CD14-positive monocyte (primary cell): ENCODE measurements at regions not wholly inside any gene's neighbourhood (a gene's known extent, or its start where the extent isn't known, plus 50 kb on each side); places are given as distances from the start of the nearest gene placed in this dataset.
A peak's percentile ranks its signal among the peaks of the same experiment; 100 is the strongest.

Experiments used
- DNase-seq, 3 donors: peaks; one replicate each; pipeline ENCODE4 v3.0.0-alpha.2; 2011 to 2022
- H2AFZ ChIP-seq: 2 replicates; pipeline ENCODE4 v1.6.0; 2012; ENCODE audit warnings: mild to moderate bottlenecking, low read depth, low read length, inconsistent platforms; ENCODE audit not compliant: insufficient read depth, poor library complexity, severe bottlenecking
- H3K27ac ChIP-seq, 2 donors: 1 replicate in 1 of 2; 2 replicates in 1 of 2; pipeline ENCODE4 v1.5.1; 2012 to 2013; ENCODE audit warnings: low read length in 2 of 2, control low read depth in 1 of 2, inconsistent platforms in 1 of 2, low read depth in 1 of 2, mild to moderate bottlenecking in 1 of 2
- H3K27me3 ChIP-seq, 2 donors: one replicate each; pipeline versions ENCODE4 v1.6.0 to v1.6.1; 2011 to 2013; ENCODE audit warnings: low read length in 2 of 2; ENCODE audit not compliant: control insufficient read depth in 2 of 2, insufficient read depth in 2 of 2
- H3K36me3 ChIP-seq, 2 donors: replicated peaks in 1 of 2; 1 replicate in 1 of 2; 2 replicates in 1 of 2; pipeline versions ENCODE4 v1.5.1 to v1.6.1; 2012 to 2013; ENCODE audit warnings: low read length in 2 of 2, control low read depth in 1 of 2, inconsistent platforms in 1 of 2, mild to moderate bottlenecking in 1 of 2; ENCODE audit not compliant: insufficient read depth in 2 of 2, control insufficient read depth in 1 of 2
- H3K4me1 ChIP-seq, 2 donors: 1 replicate in 1 of 2; 2 replicates in 1 of 2; pipeline versions ENCODE4 v1.5.1 to v1.6.1; 2012 to 2013; ENCODE audit warnings: low read length in 2 of 2, control low read depth in 1 of 2, inconsistent platforms in 1 of 2, mild to moderate bottlenecking in 1 of 2, moderate library complexity in 1 of 2; ENCODE audit not compliant: insufficient read depth in 2 of 2, control insufficient read depth in 1 of 2
- H3K4me2 ChIP-seq: replicated peaks from 2 replicates; pipeline ENCODE3; 2012; ENCODE audit warnings: low read length, moderate library complexity, mild to moderate bottlenecking; ENCODE audit not compliant: poor library complexity, severe bottlenecking; ENCODE audit errors: extremely low read depth
- H3K4me3 ChIP-seq, 3 experiments: fragments of 200-600 bp in 1 of 3; sonication (generic) in 1 of 3; replicated peaks in 1 of 3; 1 replicate in 2 of 3; 2 replicates in 1 of 3; pipeline ENCODE4 v1.5.1; 2011 to 2013; ENCODE audit warnings: low read length in 3 of 3, mild to moderate bottlenecking in 3 of 3, control low read depth in 2 of 3, low read depth in 2 of 3, inconsistent platforms in 1 of 3, moderate library complexity in 1 of 3
- H3K79me2 ChIP-seq: 2 replicates; pipeline ENCODE4 v1.6.0; 2012; ENCODE audit warnings: mild to moderate bottlenecking, control low read depth, inconsistent platforms, low read length, moderate library complexity; ENCODE audit not compliant: insufficient read depth
- H3K9ac ChIP-seq: 2 replicates; pipeline ENCODE4 v1.6.0; 2017; ENCODE audit warnings: low read length, mild to moderate bottlenecking; ENCODE audit not compliant: insufficient read depth, poor library complexity, severe bottlenecking
- H3K9me3 ChIP-seq, 2 donors: replicated peaks in 1 of 2; 1 replicate in 1 of 2; 2 replicates in 1 of 2; pipeline versions ENCODE4 v1.5.1 to v1.6.1; 2012 to 2013; ENCODE audit warnings: low read length in 2 of 2, control low read depth in 1 of 2; ENCODE audit not compliant: control insufficient read depth in 1 of 2, insufficient read depth in 1 of 2
- H4K20me1 ChIP-seq: 2 replicates; pipeline ENCODE4 v1.6.0; 2012; ENCODE audit warnings: mild to moderate bottlenecking, low read length, control low read depth, moderate library complexity; ENCODE audit not compliant: insufficient read depth
- H3K27ac Mint-ChIP-seq, 7 donors: one replicate each; pipeline ENCODE4 v1.8.0; 2020; ENCODE audit warnings: mild to moderate bottlenecking in 7 of 7, mixed read lengths in 7 of 7, moderate library complexity in 6 of 7, inconsistent platforms in 2 of 7
- H3K27me3 Mint-ChIP-seq, 3 donors: one replicate each; pipeline ENCODE4 v1.8.0; 2021 to 2022; ENCODE audit warnings: low read depth in 3 of 3, mild to moderate bottlenecking in 3 of 3, mixed read lengths in 3 of 3, moderate library complexity in 3 of 3, inconsistent platforms in 1 of 3
- H3K36me3 Mint-ChIP-seq, 2 donors: one replicate each; pipeline ENCODE4 v1.8.0; 2020; ENCODE audit warnings: mixed read lengths in 2 of 2, inconsistent platforms in 1 of 2, mild to moderate bottlenecking in 1 of 2
- H3K4me1 Mint-ChIP-seq: one replicate; pipeline ENCODE4 v1.8.0; 2020; ENCODE audit warnings: mild to moderate bottlenecking, mixed read lengths
- H3K4me3 Mint-ChIP-seq, 2 donors: one replicate each; pipeline ENCODE4 v1.8.0; 2020; ENCODE audit warnings: mild to moderate bottlenecking in 2 of 2, mixed read lengths in 2 of 2, moderate library complexity in 1 of 2
- H3K9me3 Mint-ChIP-seq, 7 donors: one replicate each; pipeline ENCODE4 v1.8.0; 2020 to 2022; ENCODE audit warnings: mixed read lengths in 7 of 7, mild to moderate bottlenecking in 6 of 7, moderate library complexity in 6 of 7, inconsistent platforms in 2 of 7
- WGBS: methylation state at CpG from one replicate; pipeline ENCODE4 v1.1.5; 2013; ENCODE audit warnings: missing lambda C conversion rate; ENCODE audit not compliant: insufficient coverage; 5-methylcytosine and 5-hydroxymethylcytosine counted together
- intact Hi-C, 2 donors: fragments of 100-400 bp; cut with micrococcal nuclease; formaldehyde crosslinking; loops; one replicate each; pipeline versions ENCODE4 v1.15.0 to v1.15.1; 2023
- TF ChIP-seq, protein P1 (sequence below): fragments of 200-600 bp; IDR thresholded peaks from one replicate; pipeline ENCODE4 v1.8.0; 2022; ENCODE audit warnings: antibody characterized with exemption, mild to moderate bottlenecking

DNA sequence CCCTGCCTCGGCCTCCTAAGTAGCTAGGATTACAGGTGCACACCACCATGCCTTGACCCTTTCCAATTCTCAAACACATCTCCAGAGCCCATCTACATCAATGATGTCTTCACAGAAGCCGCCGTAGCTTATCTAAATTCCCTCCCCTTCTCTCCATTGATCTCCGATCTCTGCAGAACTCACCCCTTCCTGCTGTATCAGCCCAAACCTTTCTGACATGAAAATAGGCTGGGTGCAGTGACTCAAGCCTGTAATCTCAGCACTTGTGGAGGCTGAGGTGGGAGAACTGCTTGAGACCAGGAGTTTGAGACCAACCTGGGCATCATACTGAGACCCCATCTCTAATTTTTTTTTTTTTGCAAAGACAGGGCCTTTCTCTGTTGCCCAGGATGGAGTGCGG, 406.6 kb upstream of the AMELY start:
- Histone ChIP-seq H2AFZ (no peak overlapping the region), H3K4me2 (no peak overlapping the region), H3K4me3 (no peak overlapping the region), H4K20me1 (no peaks in the 10 kb centered on the region), H3K27me3 (no peaks in the 10 kb centered on the region), H3K36me3 (peaks cover 0 to 7% of the 10 kb centered on the region in 2 donors), H3K79me2 (no peaks in the 10 kb centered on the region), H3K4me1 (peaks cover 0 to 14% of the 10 kb centered on the region in 2 donors), H3K9ac (no peak overlapping the region), H3K27ac (no peak overlapping the region), H3K9me3 (no peaks in the 10 kb centered on the region)
- H3K27me3 Mint-ChIP-seq, result no peaks in the 10 kb centered on the region
- no peak overlapping the region for H3K4me3 Mint-ChIP-seq
- no peak for DNase-seq
- H3K27ac Mint-ChIP-seq, result peak overlapping the region in 1 of 7 donors; percentile 85
- peaks cover 0 to 30% of the 10 kb centered on the region in 2 donors for H3K36me3 Mint-ChIP-seq
- intact Hi-C loops, result no loop called here
- TF ChIP-seq, protein P1, sequence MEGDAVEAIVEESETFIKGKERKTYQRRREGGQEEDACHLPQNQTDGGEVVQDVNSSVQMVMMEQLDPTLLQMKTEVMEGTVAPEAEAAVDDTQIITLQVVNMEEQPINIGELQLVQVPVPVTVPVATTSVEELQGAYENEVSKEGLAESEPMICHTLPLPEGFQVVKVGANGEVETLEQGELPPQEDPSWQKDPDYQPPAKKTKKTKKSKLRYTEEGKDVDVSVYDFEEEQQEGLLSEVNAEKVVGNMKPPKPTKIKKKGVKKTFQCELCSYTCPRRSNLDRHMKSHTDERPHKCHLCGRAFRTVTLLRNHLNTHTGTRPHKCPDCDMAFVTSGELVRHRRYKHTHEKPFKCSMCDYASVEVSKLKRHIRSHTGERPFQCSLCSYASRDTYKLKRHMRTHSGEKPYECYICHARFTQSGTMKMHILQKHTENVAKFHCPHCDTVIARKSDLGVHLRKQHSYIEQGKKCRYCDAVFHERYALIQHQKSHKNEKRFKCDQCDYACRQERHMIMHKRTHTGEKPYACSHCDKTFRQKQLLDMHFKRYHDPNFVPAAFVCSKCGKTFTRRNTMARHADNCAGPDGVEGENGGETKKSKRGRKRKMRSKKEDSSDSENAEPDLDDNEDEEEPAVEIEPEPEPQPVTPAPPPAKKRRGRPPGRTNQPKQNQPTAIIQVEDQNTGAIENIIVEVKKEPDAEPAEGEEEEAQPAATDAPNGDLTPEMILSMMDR, result no peak
- no peaks in the 10 kb centered on the region for H3K9me3 Mint-ChIP-seq
- H3K4me1 Mint-ChIP-seq, result peaks cover 25% of the 10 kb centered on the region
- 87% methylated on average over 4 of the region's 5 CpGs for WGBS

- no peak overlapping the region for H3K4me2 ChIP-seq
- H3K79me2 ChIP-seq, result no peaks in the 10 kb centered on the region
- Mint-ChIP-seq H3K27ac (peak overlapping the region in 2 of 7 donors; percentile 58 to 85), H3K36me3 (peaks cover 0 to 26% of the 10 kb centered on the region in 2 donors), H3K4me1 (peaks cover 25% of the 10 kb centered on the region), H3K27me3 (no peaks in the 10 kb centered on the region), H3K4me3 (peak overlapping the region; percentile 59 to 62), H3K9me3 (no peaks in the 10 kb centered on the region)
- H3K4me3 ChIP-seq, result no peak overlapping the region
- no peak overlapping the region for H3K27ac ChIP-seq
- TF ChIP-seq, protein P1, result no peak
- peaks cover 0 to 14% of the 10 kb centered on the region in 2 donors for H3K4me1 ChIP-seq
- no peaks in the 10 kb centered on the region for H3K9me3 ChIP-seq
- intact Hi-C loops, result no loop called here
- no peaks in the 10 kb centered on the region for H4K20me1 ChIP-seq
- H2AFZ ChIP-seq, result no peak overlapping the region
- H3K36me3 ChIP-seq, result peaks cover 0 to 5% of the 10 kb centered on the region in 2 donors
- 0% methylated on average over 1 of the region's 3 CpGs for WGBS
- DNase-seq, result peak in 1 of 3 donors; percentile 21
- H3K27me3 ChIP-seq, result no peaks in the 10 kb centered on the region
- H3K9ac ChIP-seq, result no peak overlapping the region
Observed at GRCh38 chrY:7317571-7317970, 406.0 kb upstream of the AMELY start.
